ENCODE measurements at regions not wholly inside any gene's neighbourhood (a gene's known extent, or its start where the extent isn't known, plus 50 kb on each side); places are given as distances from the start of the nearest gene placed in this dataset.

- TF ChIP-seq POLR2AphosphoS5 (IDR thresholded peaks at IDR 0.05; ENCODE audit: borderline replicate concordance, low read depth, low read length): no peak
- TF ChIP-seq EZH2 (IDR thresholded peaks at IDR 0.05): no peak
- TF ChIP-seq FOXP2 (optimal IDR thresholded peaks at IDR 0.05; ENCODE audit: control extremely low read depth, extremely low read length, insufficient read depth): no peak
Measured at GRCh38 chr15:70301396-70301795, 203.7 kb upstream of the TLE3 start.

All from SK-N-MC (cell line).